ENCODE measurements at regions not wholly inside any gene's neighbourhood (a gene's known extent, or its start where the extent isn't known, plus 50 kb on each side); places are given as distances from the start of the nearest gene placed in this dataset.

DNA sequence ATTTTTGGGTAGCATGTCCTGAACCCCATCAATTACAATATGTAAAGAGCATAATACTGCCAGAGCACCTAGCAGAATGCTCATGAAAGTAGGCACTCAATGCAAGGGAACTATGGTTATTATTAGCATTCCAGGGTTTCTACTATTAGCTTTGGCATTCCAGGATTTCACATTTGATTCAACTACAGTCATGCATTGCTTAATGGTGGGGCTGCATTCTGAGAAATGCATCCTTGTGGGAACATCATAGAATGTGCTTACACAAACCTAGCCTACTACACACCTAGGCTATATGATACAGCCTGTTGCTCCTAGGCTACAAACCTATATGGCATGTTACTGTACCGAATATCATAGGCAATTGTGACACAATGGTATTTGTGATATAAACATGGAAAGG, 247.8 kb downstream of the CD83 start:
- TF ChIP-seq CTCF (IDR thresholded peaks at IDR 0.05), result no peak
- H3K27ac Mint-ChIP-seq (ENCODE audit: unreplicated experiment), result no peak overlapping the region
- no peaks in the 10 kb centered on the region for H3K9me3 Mint-ChIP-seq (ENCODE audit: unreplicated experiment)
- DNase-seq (ENCODE audit: extremely low spot score, unreplicated experiment), result no peak
- no peaks in the 10 kb centered on the region for H3K4me1 Mint-ChIP-seq (ENCODE audit: unreplicated experiment)
- no peaks in the 10 kb centered on the region for H3K36me3 Mint-ChIP-seq (ENCODE audit: unreplicated experiment)
- no peak overlapping the region for H3K4me3 Mint-ChIP-seq (ENCODE audit: unreplicated experiment)
- H3K27me3 Mint-ChIP-seq (ENCODE audit: unreplicated experiment), result peaks cover 32% of the 10 kb centered on the region

GRCh38 chr6:14366315-14366714, 248.7 kb downstream of the CD83 start:
- H3K27ac Mint-ChIP-seq (ENCODE audit: unreplicated experiment), result no peak overlapping the region
- H3K4me1 Mint-ChIP-seq (ENCODE audit: unreplicated experiment), result no peaks in the 10 kb centered on the region
- no peak overlapping the region for H3K4me3 Mint-ChIP-seq (ENCODE audit: unreplicated experiment)
- TF ChIP-seq CTCF (IDR thresholded peaks at IDR 0.05), result no peak
- H3K27me3 Mint-ChIP-seq (ENCODE audit: unreplicated experiment), result peaks cover 27% of the 10 kb centered on the region
- DNase-seq (ENCODE audit: extremely low spot score, unreplicated experiment), result no peak
- no peaks in the 10 kb centered on the region for H3K9me3 Mint-ChIP-seq (ENCODE audit: unreplicated experiment)
- H3K36me3 Mint-ChIP-seq (ENCODE audit: unreplicated experiment), result no peaks in the 10 kb centered on the region

GRCh38 chr6:14366872-14367271, 249.3 kb downstream of the CD83 start:
- no peaks in the 10 kb centered on the region for H3K4me1 Mint-ChIP-seq (ENCODE audit: unreplicated experiment)
- no peaks in the 10 kb centered on the region for H3K9me3 Mint-ChIP-seq (ENCODE audit: unreplicated experiment)
- no peak for DNase-seq (ENCODE audit: extremely low spot score, unreplicated experiment)
- no peak overlapping the region for H3K4me3 Mint-ChIP-seq (ENCODE audit: unreplicated experiment)
- no peaks in the 10 kb centered on the region for H3K36me3 Mint-ChIP-seq (ENCODE audit: unreplicated experiment)
- peaks cover 24% of the 10 kb centered on the region for H3K27me3 Mint-ChIP-seq (ENCODE audit: unreplicated experiment)
- no peak overlapping the region for H3K27ac Mint-ChIP-seq (ENCODE audit: unreplicated experiment)
- TF ChIP-seq CTCF (IDR thresholded peaks at IDR 0.05), result no peak

GRCh38 chr6:14367296-14367695, 249.7 kb downstream of the CD83 start:
- no peak overlapping the region for H3K4me3 Mint-ChIP-seq (ENCODE audit: unreplicated experiment)
- H3K9me3 Mint-ChIP-seq (ENCODE audit: unreplicated experiment), result no peaks in the 10 kb centered on the region
- no peaks in the 10 kb centered on the region for H3K4me1 Mint-ChIP-seq (ENCODE audit: unreplicated experiment)
- H3K27ac Mint-ChIP-seq (ENCODE audit: unreplicated experiment), result no peak overlapping the region
- no peaks in the 10 kb centered on the region for H3K36me3 Mint-ChIP-seq (ENCODE audit: unreplicated experiment)
- no peak for TF ChIP-seq CTCF (IDR thresholded peaks at IDR 0.05)
- DNase-seq (ENCODE audit: extremely low spot score, unreplicated experiment), result no peak
- H3K27me3 Mint-ChIP-seq (ENCODE audit: unreplicated experiment), result peaks cover 20% of the 10 kb centered on the region

DNA sequence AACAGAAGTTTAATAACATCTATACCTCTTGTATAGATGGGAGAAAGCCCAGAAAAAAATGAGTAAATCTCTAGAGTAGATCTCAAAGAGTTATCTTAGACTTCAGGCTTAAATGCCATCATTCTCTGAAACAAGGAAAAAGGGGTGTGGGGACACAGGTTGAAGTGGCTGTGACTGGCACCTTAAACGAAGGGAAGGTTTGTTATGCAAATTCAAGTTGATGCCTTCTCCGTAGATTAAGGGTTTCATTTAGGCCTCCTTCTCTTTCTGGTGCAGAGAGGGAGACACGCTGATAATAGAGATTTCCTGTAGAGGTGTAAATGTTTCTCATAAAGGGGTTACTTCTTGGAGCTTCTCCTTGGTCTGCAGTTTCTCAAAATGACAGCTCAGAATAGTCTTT, 252.1 kb downstream of the CD83 start:
- no peaks in the 10 kb centered on the region for H3K36me3 Mint-ChIP-seq (ENCODE audit: unreplicated experiment)
- no peak overlapping the region for H3K4me3 Mint-ChIP-seq (ENCODE audit: unreplicated experiment)
- no peak overlapping the region for H3K27ac Mint-ChIP-seq (ENCODE audit: unreplicated experiment)
- H3K9me3 Mint-ChIP-seq (ENCODE audit: unreplicated experiment), result peaks cover 5% of the 10 kb centered on the region
- no peaks in the 10 kb centered on the region for H3K4me1 Mint-ChIP-seq (ENCODE audit: unreplicated experiment)
- peaks cover 21% of the 10 kb centered on the region for H3K27me3 Mint-ChIP-seq (ENCODE audit: unreplicated experiment)
- DNase-seq (ENCODE audit: extremely low spot score, unreplicated experiment), result no peak
- TF ChIP-seq CTCF (IDR thresholded peaks at IDR 0.05), result no peak

Data from osteocyte (in vitro differentiated cells).